H54 (cell line): ENCODE measurements at regions not wholly inside any gene's neighbourhood (a gene's known extent, or its start where the extent isn't known, plus 50 kb on each side); places are given as distances from the start of the nearest gene placed in this dataset.
"Not testable (repeated sequence)": the region's sequence is repeated elsewhere in the genome, so short reads cannot be mapped to it uniquely, and the experiment has no call there.

ENCODE experiments used
- DNase-seq: peaks from one replicate; pipeline ENCODE4 v3.0.0; 2011; ENCODE audit warnings: low spot score, mixed read lengths; ENCODE audit not compliant: insufficient read length
- FAIRE-seq: peaks from 3 replicates; lab custom pipeline; 2011; peaks lifted over from hg19 to GRCh38; lab: Jason Lieb, UNC
- POLR2A ChIP-seq: IDR thresholded peaks from 2 replicates; pipeline ENCODE4 v1.6.1; 2011; ENCODE audit warnings: low read depth, mild to moderate bottlenecking, low read length

DNA sequence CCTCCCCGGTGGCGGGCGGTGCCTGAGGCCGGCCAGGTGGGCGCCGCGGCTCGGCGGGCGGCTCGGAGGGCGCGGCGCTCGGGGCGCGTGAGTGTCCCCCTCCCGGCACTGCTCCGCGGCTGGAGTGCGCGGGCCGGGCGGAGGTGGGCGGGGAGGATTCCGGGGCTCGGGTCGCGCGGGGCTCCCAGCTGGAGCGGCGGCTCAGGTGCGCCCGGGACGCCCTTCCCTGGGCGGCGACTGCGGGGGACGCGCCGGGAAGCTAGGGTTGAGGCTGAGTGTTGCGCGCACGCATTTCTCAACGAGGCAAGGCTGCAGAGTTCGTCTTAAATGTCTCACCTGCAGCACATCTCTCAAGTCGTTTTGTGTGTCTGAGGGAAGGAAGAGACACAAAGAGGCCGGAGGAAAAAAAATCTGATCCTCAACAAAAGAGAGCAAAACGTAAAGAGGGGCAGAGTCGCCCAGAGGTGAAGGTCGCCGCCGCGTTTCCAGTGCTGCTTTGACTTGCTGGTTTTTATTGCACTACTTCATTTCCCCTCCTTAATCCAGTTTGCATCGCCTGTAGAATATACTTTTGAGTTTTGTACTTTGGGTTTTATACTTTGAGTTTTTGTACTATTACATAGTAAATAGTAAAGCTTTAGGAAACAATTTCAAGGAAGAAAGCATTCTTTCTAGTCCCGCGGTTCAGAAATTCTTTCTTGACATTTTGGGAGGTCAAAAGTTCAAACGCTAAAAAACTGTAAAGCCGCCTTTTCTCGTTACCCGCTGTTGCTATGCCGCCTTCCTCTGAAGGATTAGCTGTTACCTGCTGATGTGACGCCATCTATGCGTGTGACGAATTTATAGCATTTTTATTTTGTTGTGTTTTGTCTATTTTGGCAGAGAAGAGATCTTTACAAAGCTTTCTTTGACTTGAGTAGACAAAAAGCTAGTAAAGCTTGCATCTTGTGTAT lies 106.5 kb upstream of the STOX2 start:
- FAIRE-seq: no peak

DNA sequence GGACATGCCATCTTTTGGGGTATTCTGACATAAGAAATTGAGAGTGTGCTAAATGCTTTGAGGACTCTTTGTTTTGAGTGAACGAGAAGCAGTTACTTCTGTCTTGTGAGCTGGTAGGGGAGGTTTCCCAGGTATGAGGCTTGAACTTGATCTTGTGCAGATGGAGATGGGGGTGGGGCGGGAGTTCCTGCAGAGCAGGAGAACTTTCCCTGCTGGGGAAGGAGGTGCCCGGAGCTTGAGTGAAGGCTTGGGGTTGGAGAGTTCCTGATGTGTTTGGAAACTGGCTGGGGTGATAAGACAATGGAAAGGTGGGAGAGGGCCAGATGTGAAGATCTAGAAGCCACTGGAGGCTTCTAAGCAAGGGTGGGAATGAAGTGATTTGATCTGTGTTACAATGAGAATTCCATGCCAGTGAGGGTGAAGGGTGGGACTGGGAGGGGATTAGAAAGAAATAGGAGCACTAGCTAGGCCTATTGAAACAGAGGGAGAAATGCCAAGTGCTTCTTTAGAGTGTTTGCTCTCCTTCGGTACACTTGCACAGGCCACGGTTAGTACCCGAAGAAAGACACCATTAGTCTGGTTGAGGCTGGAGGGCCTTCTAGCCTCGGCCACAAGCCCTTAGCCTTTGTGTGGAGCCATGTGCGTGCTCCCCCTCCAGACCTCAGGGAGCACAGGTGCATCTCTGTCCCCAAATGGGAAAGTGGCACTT lies 103.5 kb upstream of the STOX2 start:
- no peak for DNase-seq
- no peak for FAIRE-seq
- no peak for TF ChIP-seq POLR2A

More for the DNA sequence above, 106.5 kb upstream of the STOX2 start:
- TF ChIP-seq POLR2A: no peak
- no peak for DNase-seq

DNA sequence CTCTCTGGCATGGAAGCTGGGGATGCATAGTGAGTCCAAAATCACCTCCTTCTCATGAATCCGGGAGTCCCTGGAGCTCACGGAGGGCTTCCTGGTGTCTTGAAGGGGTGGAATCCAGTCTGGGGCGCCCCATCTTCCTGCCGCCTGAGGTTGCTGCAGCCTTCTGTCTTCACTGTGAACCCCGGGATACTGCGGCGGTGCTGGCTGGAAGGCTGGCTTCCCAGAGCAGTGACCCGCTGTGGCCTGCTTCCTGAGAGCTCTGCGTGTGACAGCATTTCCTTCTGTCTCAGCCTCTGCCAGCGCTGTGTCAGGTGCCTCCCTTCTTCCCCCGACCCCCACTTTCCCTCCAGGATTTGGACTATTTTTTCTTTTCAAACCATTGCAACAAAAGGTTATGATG lies 98.8 kb upstream of the STOX2 start:
- DNase-seq (no peak), FAIRE-seq (no peak)
- no peak for TF ChIP-seq POLR2A

DNA sequence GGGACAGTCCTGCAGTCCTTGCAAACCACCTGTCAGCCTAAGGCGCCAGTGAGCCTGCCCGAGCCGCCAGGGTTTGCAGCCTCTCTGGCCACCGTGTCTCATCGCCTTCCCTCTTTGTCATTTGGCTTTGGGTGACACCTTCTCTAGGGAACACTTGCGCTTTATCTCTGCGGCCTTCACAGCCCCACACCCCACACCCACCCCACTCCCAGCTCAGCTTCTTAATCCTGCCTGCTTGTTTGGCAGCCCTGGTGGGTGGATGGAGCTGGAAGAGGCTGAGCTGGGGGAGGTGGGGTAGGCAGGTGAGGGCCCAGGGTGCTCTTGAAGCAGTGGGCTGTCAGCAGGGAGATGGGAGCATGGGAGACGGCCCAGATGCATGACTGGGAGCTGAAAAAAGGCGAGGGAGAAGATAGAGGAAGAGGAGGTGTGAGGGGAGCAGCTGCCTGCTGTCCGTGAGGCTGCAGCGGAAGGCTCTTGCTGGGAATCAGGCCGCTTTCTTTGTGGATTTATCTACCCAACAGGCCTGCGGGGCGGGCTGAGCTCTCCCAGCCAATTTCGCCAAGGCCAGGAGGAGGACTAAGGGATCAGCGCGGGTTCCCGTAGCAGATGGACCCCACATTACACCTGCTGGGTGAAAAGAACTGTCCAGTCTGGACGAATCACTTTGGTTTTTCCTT lies 97.5 kb upstream of the STOX2 start:
- DNase-seq (no peak), FAIRE-seq (no peak)
- no peak for TF ChIP-seq POLR2A

DNA sequence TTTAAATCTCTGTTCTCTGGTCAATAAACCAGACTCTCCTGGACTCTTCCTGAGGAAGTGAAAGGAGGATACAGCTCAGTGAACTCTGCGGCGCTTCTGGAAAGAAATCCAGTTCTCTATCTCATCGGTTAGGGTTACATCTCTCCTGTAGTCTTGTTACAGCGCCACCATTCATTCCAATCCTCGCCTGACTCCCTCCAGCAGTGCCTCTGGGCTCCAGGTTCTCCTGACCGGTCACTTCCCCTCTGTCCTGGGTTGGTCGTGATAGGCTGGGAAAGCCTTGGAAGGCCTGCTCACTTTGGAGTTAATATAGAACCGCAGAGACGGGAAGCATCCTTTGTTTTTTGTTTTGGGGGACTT lies 97.0 kb upstream of the STOX2 start:
- FAIRE-seq: no peak
- DNase-seq: no peak
- TF ChIP-seq POLR2A: no peak

DNA sequence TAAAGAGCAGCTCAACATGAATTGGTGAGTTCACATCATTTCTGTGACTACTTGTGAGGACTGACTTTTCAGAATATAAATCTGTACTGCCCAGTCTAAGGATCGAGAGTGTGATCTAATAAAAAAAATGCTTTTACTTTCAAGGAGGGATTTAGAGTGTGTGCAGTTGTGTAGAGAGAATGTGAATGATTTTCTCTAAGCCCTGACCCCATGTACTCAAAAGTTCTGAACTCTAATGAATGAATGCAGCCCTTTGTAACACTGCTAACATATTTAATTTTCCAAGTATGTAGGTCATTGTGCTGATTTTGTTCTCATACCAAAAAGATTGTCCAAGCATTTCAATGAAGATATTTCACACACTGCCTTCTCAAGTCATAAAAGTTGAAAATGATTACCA lies 92.5 kb upstream of the STOX2 start:
- no peak for TF ChIP-seq POLR2A
- FAIRE-seq (no peak), DNase-seq (no peak)

DNA sequence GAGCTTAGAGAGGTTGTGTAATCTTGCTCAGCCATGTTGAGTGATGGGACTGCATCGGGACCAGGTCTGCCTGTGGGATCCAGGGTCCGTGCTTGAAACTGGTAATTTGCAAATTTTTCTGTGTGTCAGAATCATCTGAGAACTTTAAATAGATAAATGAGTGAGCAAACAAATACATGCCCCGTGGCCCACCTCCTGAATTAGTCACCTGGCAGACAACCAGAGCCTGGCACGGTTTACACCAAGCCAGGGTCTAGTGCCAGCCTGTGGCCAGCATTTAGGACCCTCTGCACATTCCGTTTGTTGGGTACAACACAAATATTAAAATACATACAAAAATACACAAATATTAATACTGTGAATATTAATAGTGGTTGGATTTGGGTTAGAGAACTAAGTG lies 90.6 kb upstream of the STOX2 start:
- DNase-seq (no peak), FAIRE-seq (no peak)
- TF ChIP-seq POLR2A: no peak

DNA sequence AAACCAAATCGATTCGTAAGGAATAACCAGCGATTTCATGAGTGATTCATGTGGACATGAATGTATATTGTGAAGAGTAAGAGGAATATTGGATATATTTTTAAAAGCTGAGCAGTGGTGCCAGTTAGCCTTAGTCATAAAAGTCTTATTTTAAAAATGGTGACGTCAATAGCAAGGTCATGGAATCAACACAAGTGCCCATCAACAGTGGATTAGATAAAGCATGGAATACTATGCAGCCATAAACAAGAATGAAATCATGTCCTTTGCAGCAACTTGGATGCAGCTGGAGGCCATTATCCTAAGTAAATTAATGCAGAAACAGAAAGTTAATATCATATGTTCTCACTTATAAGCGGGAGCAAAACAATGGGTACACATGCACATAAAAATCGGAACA lies 89.0 kb upstream of the STOX2 start:
- TF ChIP-seq POLR2A: no peak
- no peak for FAIRE-seq

DNA sequence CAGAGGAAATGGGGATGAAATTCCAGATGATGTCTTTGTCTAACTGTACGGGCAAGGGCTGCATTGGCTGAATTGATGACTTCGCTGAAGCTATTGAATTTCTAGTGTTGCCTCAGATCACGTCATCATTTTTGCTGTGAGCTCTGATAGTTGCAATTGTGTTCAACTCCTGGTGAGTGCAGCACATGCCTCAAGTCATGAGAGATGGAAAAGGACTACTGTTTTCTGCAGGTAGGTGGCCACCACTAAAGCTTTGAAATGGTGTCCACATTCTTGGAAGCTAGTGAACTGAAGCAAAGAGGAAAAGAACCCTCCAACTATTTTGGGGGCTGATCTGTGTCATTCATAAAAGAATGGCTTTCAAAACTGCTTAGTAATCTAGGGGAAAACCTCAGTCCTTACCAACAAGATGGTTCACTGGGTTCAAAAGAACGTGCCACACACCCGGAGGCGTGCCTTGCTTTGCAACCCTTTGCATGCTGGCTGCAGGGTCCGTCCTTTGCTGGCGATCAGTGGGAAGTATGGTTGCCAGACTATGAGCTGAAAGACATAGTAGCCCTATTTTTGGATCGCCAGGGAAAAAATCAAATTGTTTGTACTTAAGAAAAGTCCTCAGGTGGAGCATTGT lies 88.1 kb upstream of the STOX2 start:
- DNase-seq: no peak
- no peak for FAIRE-seq
- TF ChIP-seq POLR2A: no peak

More for the DNA sequence above, 89.0 kb upstream of the STOX2 start:
- DNase-seq: no peak

DNA sequence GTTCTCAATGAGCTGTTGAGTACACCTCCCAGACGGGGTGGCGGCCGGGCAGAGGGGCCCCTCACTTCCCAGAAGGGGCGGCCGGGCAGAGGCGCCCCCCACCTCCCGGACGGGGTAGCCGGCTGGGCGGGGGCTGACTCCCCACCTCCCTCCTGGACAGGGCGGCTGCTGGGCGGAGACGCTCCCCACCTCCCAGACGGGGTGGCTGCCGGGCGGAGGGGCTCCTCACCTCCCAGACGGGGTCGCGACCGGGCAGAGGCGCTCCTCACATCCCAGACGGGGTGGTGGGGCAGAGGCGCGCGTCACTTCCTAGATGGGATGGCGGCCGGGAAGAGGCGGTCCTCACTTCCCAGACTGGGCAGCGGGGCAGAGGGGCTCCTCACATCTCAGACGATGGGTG lies 86.5 kb upstream of the STOX2 start:
- FAIRE-seq, DNase-seq: not testable (repeated sequence)

DNA sequence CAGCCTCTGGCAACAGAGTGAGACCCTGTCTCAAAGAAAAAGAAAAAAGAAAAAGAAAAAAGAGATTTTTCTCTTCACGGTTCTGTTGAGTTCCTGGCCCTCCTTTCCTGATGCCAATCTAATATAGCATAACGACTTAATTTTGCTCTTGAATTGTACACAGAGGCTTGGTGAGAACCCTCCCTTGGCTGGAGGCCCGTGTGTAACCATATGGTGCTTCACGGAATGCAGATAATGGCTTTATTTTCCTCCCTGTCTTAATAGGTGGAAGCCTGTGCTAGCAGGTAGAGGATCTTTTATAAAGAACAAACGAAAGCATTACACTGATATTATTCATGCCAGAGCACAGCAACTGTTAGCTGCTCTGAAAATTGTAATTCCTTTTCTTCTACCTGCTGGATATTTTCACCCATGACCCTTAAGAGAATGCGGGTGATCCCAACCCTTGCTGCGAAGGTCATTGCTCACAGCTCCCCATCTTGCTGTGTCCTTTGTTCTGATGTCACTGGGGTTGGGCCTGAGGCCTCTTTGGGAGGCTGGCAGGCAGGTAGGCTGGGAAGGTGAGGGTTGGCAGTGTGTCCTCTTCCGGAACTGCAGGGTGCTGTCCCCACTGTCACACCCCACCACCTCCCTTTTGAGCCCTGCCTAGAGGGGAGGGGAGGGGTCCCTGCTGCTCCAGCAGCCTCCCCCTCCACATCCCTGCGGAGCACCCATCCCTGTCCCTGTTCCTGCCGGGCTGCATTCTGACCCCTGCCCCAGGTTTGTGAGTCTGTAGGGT lies 83.8 kb upstream of the STOX2 start:
- DNase-seq: no peak
- no peak for TF ChIP-seq POLR2A
- no peak for FAIRE-seq

DNA sequence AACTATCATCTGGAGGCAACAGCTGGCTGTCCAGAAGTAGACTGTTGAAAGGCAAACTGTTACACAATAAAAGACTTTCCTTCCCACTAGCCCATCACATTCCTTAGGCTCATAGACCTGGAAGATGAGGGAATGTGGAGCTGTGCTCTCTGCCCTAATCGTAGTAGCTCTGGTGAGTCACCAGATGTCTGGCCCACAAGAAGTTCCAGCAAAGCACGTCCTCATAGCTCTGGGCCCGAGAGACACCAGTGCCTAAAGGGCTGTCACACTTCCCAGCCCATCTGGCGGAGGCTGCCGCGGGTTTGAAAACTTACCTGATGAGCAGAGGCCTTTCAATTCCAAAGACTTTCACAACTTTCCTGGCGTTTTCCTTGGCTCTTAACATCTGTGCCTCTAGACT lies 81.7 kb upstream of the STOX2 start:
- DNase-seq: peak; percentile 23
- no peak for FAIRE-seq
- no peak for TF ChIP-seq POLR2A

DNA sequence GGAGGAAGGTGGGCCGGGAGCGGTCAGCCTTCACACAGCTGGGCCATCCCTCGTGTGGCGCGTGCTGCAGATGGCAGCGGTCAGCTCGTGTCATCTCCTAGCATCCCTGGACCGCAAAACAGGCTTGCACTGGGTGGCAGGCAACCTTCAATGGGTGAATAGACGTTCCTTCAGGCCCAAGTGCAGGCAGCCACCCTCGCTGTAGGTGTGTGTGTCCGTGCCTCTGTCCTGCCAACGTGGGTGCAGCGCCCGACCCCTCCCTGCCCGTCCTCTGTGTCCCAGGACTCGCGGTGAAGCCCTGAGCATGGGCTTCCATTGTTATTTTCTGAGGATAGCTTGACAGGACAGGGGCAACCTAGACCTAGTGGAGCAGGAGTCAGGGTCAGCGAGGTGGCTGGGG lies 79.8 kb upstream of the STOX2 start:
- TF ChIP-seq POLR2A: no peak
- no peak for DNase-seq
- FAIRE-seq: no peak
